HG02571 (cell line): ENCODE measurements at regions not wholly inside any gene's neighbourhood (a gene's known extent, or its start where the extent isn't known, plus 50 kb on each side); places are given as distances from the start of the nearest gene placed in this dataset.

Experiments used
- ATAC-seq: cut with Tn5 transposase; IDR thresholded peaks from one replicate; pipeline ENCODE4 v1.9.1; 2021; ENCODE audit warnings: mild to moderate bottlenecking, moderate library complexity; ENCODE audit not compliant: unreplicated experiment

GRCh38 chr4:27467351-27467750 lies 606.7 kb downstream of the STIM2 start:
- ATAC-seq = no peak

- no peak for ATAC-seq
Measured at GRCh38 chr4:27472364-27472763, 611.7 kb downstream of the STIM2 start.

GRCh38 chr4:27474691-27475090 lies 614.0 kb downstream of the STIM2 start:
- ATAC-seq = no peak

GRCh38 chr4:27484216-27484615 lies 623.6 kb downstream of the STIM2 start:
- no peak for ATAC-seq

- ATAC-seq = no peak
Measured at GRCh38 chr4:27490315-27490714, 629.7 kb downstream of the STIM2 start.

GRCh38 chr4:27490766-27491165 lies 630.1 kb downstream of the STIM2 start:
- ATAC-seq = no peak

GRCh38 chr4:27506401-27506800 lies 645.8 kb downstream of the STIM2 start:
- no peak for ATAC-seq

- ATAC-seq = no peak
Measured at GRCh38 chr4:27514711-27515110, 654.1 kb downstream of the STIM2 start.

GRCh38 chr4:27515140-27515539 lies 654.5 kb downstream of the STIM2 start:
- no peak for ATAC-seq

GRCh38 chr4:27518876-27519275 lies 658.2 kb downstream of the STIM2 start:
- no peak for ATAC-seq

- ATAC-seq = no peak
Measured at GRCh38 chr4:27524224-27524623, 663.6 kb downstream of the STIM2 start.

- no peak for ATAC-seq
Measured at GRCh38 chr4:27534488-27534887, 673.8 kb downstream of the STIM2 start.

- no peak for ATAC-seq
Measured at GRCh38 chr4:27568236-27568951, 707.8 kb downstream of the STIM2 start.

- no peak for ATAC-seq
Measured at GRCh38 chr4:27568952-27569319, 708.3 kb downstream of the STIM2 start.

- no peak for ATAC-seq
Measured at GRCh38 chr4:27574743-27575142, 714.1 kb downstream of the STIM2 start.

- no peak for ATAC-seq
Measured at GRCh38 chr4:27577951-27578350, 717.3 kb downstream of the STIM2 start.

- no peak for ATAC-seq
Measured at GRCh38 chr4:27592738-27593137, 732.1 kb downstream of the STIM2 start.

GRCh38 chr4:27594922-27595321 lies 734.3 kb downstream of the STIM2 start:
- ATAC-seq = no peak

GRCh38 chr4:27595571-27596360 lies 735.1 kb downstream of the STIM2 start:
- no peak for ATAC-seq

GRCh38 chr4:27602172-27602571 lies 741.5 kb downstream of the STIM2 start:
- no peak for ATAC-seq

GRCh38 chr4:27604692-27605091 lies 744.1 kb downstream of the STIM2 start:
- ATAC-seq = no peak

GRCh38 chr4:27616166-27616565 lies 755.5 kb downstream of the STIM2 start:
- ATAC-seq = no peak
